NCI-H2029 (cell line): ENCODE measurements at regions not wholly inside any gene's neighbourhood (a gene's known extent, or its start where the extent isn't known, plus 50 kb on each side); places are given as distances from the start of the nearest gene placed in this dataset.

ENCODE experiments used
- DNase-seq: peaks from one replicate; lab custom pipeline; 2025; lab: John Stamatoyannopoulos, UW

DNA sequence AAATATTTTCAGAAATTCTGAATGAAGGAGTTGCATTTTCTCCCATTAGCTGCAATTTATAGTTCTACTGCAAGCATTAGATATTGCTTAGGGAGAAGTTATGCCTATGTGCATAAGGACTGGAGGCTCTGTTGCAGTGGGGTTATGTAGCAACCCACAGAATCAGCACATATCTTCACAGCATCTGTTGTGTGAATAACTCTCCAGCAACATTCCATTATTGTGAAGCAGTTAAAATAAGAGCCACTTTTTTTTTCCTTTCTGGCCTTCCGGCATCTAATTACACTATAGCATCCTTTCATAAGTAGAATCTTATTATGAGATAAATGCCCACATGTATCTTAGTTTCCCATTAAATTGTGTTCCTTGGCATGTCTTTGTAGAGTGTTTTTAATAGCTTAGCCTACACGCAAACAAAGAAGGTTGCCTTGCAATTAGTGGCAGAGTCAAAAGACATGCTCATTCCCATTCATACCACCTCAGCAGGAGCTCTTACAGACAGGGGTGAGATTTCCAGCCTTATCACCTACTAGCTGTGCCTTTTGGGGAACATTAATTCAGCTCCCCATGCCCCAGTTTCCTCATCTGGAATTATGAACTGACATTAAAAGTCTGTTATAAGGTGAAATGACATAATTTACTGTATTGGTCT is 596.0 kb upstream of the GOT2 start:
- no peak for DNase-seq

DNA sequence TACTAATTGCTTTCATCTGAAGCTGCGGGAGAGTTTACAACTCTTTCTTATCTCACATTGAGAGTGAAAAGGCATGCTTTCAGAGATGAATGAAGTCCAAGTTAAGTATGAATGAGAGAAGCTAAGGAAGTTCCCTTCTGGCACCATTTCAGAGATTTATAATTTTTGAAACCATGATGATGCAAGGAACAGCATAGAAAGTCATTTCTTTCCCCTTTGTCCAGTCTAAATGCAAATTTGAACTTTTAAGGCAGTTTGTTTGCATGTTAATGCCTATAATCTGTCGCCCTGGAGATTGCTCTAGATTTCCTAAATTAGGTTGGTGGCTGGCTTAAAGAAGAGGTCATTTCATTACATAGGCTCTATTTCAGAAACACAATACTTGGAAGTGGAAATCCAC is 594.8 kb upstream of the GOT2 start:
- no peak for DNase-seq

DNA sequence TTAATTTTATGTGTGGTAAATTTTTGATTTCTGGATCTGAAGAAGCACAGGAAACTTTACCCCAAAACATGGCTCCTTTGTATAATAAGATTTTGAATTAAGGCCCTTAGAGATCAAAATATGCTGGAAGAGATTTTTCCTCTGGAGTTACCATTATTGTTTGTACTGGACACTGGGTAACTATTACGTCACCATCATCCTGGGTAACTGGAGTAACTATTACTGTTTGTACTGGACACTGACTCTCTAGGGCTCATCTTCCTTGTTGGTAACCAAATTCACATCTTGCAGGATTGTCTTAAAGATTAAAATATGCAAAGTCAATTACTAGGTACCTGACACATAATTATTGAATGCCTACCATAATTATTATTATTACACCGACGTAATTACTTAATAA is 593.8 kb upstream of the GOT2 start:
- no peak for DNase-seq

DNA sequence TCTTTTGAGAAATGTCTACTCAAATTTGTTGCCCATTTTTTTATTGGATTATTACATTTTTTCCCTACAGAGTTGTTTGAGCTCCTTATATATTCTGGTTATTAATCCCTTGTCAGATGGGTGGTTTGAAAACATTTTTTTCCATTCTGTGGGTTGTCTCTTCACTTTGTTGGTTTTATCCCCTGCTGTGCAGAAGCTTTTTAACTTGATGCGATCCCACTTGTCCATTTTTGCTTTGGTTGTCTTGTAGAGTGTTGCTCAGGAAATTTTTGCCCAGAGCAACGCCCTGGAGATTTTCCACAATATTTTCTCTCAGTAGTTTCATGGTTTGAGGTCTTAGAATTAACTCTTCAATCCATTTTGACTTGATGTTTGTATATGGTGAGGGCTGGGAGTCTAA is 592.8 kb upstream of the GOT2 start:
- DNase-seq: no peak

DNA sequence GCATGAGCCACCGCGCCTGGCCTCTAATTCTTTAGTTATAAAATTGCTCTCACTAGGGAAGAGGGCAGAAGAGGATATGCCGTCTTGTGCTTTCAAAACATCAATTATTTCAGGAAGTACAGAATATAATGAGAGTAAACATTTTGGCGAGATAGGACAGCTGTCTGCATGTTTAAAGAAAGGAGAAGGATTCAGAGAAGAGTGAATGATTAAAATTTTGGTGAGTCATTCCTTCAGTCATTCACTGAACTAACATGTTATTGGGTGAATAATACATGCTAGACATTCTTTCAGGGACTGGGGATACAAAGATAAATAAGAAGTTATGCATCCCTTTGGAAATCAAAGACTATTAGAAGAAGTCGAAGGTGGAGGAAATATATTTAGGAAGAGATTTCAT is 590.3 kb upstream of the GOT2 start:
- DNase-seq: no peak

DNA sequence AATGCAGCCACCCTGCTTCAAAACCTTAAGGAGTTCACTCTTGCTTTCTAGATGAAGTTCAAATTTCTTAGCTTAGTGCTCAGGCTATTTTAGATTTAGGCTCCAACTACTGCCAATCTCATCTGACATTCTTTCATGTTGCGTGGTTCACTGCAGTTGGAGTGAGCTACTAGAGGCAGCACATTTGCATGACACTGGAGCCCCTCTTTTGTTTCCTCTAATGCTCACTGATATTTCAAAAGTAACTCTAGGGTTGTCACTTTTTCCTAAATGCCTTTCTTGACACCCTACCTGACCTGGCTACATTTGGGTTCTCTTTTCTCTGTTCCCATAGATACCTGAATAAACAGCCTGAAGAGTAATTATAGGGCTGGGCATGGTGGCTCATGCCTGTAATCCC is 586.5 kb upstream of the GOT2 start:
- DNase-seq: no peak

DNA sequence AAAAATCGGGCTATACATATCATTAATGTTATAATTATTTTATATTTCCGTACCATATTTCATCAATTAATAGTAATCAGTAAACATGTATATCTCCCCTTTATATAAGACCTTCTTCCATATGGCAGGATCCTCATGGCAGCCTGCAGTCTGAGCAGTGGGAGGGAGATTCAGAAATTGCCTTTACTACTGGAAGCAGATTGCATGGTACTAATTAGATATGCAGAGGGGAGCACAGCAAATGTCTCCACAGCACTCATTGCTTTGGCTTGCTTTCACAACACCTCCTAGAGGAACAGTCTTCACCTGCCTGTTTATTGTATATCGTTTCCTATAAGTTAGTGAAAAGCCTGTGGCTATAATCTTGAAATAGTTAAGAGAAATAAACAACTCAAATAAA is 585.8 kb upstream of the GOT2 start:
- DNase-seq: no peak

DNA sequence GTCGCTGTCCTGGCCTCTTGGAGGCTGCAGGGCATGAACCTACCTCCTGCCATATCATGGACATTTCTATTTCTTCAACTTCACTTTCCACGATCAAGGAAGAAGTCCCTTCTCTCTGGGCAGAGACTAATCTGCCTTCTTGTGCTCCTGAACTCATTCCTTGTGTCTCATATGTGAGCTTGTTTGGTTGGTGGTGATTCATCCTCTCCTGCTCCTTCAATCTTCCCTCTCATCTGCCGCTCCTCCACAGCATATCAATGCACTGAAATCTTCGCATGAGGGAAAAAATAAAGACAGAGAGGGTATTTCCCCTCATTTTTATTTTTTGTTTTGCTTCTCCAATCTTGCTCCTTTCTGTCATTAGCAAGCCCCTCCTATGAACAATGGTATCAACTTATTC is 571.7 kb upstream of the GOT2 start:
- DNase-seq: no peak

DNA sequence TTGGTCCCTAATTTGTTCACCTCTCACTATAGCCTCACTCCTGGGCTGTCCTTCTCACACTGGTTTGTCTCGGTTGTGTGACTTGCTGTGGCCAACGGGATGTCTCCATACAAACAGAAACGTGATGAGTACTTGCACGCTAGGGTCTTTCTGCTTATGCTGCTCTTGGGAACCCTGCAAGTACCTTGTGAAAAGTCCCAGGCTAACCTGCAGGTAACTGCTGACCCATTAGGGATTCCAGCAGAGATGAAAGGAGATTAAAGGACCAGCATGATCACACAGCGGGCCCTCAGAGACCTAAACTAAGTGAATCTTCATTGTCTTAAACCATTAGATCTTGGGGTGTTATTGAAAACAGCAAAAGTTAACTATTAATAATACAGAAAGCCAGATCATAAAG is 562.8 kb upstream of the GOT2 start:
- no peak for DNase-seq

DNA sequence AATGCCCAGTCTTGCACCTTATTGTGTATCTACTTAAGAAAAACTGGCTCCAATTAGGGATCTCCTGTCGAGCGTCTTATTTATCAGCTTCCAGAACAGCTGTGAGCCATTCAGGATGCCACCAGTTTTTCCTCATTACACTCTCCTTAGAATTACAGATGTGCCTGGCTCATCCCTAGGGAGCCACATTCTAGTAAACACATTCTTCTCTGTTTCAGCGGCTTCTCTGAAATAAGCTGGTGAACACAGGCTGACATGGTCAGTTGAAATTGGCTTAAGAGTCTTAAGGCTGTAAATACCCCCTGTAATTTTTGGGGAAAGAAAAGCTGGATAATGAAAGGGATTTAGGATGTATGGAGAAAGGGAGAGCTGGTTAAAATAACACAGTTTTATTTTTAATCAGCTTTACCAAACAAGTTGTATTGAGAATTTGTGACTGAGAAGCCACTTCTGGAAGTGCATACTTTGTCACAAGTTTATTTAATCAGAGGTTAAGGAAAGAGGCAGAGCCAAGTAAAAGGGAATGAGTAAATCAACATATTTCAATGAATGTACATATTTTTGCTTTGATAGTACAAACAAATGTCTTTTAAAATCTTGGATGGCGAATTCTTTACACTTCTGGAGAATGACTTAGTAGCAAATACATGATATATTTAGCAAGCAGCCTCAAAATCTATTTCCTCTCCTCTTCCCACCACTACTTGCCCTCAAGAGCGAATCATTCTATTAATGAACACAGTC is 562.0 kb upstream of the GOT2 start:
- no peak for DNase-seq

DNA sequence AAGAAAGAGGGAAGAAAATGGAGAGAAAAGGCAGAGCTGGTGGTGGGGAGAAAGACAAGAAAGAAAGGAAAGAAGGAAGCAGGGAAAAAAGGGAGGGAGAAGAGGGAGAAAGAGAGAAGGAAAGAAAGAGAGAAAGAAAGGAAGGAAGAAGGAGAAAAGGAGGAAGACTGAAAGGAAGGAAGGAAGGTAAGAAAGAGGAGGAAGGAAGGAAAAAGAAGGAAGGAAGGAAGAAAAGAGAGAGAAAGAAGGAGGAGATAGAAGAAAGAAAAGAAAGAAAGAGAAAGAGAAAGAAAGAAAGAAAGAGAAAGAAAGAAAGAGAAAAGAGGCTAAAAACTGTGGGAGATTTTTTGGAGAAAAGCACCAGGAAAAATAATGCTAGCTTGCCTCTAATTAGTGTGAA is 561.4 kb upstream of the GOT2 start:
- DNase-seq: no peak

DNA sequence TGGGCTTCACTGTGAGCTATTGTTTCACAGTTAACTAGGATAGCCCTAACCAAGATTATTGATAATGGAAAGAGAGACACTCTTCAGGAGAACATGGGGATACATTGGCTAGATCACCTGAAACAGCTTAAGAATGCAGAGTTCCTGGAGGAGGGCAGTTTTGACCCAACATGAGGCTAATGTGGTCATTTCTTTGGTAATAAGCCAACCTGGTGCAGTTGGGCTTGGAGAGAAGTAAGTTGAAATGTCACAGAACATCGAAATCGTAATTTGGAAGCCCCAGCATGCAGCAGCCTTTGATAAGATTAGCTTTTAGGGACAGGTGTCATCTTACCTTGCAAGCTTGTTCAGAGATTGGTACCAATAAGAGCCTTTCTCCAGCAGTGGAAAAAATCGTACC is 556.6 kb upstream of the GOT2 start:
- no peak for DNase-seq

DNA sequence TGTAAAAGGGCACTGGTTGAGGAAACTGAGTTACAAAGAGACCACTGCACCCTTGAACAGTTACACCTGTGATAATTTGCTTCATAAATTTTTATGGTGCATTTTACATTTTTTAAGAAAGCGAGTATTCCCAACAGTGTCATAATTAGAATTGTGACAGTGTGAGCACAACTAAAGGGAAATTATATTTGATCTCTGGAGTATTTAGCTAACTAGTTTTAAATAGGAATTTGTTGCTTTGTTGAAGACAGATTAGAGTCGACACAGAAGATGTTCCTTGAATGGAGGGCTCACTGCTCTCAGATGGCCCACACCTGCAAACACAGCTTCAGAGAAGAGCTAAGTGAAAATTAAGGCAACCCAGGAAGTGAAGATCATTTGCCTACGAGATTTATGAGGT is 555.0 kb upstream of the GOT2 start:
- DNase-seq: no peak

DNA sequence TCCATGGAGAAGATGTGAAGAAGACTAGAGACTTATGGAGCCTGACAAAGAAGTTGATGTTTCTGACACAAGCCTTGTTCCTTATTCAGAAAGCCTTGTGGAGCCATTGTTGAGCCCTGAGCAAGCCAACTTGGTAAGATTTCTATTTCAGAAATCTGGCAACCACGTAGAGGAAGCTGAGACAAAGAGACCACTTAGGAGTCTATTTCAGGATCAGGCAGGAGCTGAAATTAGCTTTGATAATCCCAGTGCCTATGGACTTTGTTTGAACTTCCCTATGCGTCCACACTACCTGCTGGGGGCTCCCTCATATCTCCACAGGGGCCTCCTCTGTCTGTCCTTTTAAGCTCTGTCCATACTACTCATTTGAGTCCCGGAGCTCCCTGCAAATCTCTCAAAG is 540.0 kb upstream of the GOT2 start:
- no peak for DNase-seq

DNA sequence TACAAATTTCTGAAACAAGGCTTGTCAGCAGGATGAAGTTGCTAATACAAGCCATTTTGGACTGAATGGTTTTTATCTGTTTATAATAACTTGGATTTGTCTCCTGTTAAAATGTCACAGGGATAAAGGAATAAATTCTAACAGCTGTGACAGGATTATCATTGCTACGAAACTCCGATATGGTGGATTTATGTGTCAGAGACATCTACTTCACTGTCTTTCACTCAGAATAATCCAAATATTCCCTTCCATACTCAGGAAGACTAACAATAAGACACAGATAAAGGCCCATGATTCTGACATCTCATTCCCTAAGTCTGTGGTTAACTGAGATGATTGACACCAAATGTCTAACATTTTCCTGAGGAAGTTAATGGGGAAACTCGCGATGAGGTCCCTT is 529.8 kb upstream of the GOT2 start:
- no peak for DNase-seq

DNA sequence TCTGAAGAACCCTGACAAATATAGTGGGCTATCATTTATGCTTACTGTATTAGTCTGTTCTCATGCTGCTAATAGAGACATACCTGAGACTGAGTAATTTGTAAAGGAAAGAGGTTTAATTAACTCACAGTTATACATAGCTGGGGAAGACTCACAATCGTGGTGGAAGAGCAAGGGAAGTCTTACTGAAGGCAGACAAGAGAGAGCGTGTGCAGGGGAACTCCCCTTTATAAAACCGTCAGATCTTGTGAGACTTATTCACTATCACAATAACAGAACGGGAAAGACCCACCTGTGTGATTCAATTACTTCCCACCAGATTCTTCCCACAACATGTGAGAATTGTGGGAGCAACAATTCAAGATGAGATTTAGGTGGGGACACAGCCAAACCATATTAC is 526.8 kb upstream of the GOT2 start:
- DNase-seq: no peak

DNA sequence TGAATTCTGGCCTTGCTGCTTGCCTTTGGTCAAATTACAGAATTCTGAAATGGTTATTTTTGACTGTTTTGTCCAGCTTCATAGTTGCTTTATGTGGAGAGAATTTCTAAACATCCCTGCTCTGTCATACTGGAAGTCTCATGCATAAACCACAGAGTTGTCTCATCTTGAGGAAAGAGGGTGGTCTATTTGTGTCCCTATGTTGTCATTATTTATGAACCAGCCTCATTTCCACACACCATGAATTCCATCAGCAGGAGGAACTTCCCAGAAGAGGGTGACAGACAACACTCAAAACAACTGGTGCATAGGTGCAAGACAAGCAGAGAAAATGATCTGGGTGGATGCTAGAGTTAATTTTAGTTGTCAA is 525.8 kb upstream of the GOT2 start:
- no peak for DNase-seq

DNA sequence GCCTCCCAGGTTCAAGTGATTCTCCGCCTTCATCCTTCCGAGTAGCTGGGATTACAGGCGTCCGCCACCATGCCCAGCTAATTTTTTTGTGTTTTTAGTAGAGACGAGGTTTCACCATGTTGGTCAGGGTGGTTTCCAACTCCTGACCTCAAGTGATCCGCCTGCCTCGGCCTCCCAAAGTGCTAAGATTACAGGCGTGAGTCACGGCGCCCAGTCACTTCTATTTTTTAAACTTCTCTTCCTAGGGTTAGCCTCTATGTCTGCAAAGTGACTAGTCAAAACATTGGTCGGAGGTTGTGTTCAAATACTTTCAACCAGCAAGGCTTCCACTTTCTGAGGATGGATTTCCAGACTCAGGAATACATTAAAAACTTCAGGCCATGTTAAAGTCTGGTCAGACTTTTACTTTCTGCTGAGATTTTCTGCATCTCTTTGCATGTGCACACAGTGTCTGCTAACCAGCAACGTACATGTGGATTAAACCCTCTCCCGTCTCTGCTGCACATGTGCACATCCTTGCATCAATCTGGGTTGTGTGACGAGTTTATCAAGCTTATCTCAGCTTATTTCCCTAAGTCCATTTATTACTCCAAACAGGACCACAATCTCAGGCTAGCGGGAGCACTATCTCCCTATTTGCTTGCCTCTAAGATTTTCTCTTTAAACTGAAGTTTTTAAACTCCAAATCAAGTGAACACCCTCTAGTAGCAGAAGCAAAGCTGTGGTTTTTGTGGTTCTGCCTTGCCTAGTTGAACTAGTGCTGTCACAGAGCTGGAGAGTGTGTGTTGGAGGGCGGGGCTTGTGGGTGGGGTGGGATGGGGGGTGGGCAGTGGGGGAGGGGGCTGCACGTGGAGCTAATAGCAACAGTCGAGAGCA is 525.2 kb upstream of the GOT2 start:
- no peak for DNase-seq

DNA sequence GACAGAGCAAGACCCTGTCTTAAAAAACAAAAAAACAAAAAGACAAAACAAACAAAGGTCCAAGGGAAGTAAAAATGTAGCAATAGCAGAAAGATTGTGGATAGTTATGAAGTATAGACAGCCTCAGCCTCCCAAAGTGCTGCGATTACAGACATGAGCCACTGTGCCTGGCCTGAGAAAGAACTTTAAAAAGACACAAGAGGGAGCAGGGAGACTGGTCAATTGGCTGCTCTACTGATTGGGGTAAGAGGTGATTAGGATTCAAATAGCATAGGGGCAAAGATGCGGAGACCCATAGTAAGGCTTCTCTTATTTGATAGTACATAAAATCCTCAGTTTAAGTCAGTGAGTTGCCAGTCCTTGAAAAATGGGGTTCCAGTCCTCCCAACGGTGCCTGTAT is 518.2 kb upstream of the GOT2 start:
- DNase-seq: no peak

DNA sequence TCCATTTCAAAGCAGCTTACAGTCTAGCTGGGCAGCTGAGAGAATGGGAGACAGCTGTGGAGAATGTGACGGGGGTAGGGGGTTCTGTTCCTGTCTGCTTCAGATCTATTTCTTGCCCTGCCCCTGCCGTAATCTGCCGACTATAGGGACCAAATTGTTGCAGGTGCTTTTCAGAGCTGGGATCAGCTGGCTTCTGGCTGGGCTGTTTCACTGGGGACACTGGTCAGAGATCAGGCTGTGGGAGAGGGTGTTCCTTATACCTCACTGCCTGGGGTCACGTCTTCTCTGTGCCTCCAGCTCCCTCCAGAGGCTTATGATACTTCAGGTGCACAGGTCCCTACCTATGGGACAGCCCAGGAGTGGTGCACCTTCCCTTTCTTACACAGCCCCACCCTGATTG is 514.9 kb upstream of the GOT2 start:
- DNase-seq: no peak

DNA sequence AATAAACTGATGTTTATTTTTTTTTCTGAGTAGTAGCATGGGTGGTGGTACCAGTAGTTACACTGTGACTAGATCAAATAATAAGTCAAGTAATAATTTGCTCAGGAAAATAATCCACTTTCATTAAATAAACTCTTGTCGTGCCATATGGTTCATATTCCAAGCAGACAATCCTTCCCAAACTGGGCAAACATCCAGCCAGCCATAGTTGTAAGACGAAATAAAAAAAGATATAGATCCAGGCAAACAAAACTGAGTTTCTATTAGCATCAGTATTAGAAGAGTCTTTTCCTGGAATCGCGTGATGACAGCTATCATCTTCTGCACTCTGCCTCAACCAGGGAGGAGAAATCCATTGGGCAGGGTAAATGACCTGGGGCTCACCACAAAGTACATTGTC is 508.4 kb upstream of the GOT2 start:
- no peak for DNase-seq

DNA sequence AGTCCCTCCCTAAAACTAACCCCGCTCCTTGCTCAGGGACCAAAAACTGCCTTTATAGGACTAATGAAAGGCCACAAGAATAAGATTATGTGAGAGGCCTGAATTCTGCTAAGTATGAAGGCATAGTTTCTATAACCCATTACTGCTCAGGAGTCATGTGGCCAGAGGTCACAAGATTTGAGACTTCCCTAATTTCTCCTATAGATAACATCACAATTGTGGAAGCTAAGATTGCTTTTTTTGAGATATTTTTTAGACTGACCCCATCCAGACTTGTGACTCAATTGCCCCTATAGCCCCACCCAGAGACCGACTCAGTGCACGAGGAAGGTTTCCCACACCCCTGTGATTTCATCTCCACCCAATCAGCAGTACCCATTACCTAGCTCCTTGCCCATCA is 504.1 kb upstream of the GOT2 start:
- no peak for DNase-seq

DNA sequence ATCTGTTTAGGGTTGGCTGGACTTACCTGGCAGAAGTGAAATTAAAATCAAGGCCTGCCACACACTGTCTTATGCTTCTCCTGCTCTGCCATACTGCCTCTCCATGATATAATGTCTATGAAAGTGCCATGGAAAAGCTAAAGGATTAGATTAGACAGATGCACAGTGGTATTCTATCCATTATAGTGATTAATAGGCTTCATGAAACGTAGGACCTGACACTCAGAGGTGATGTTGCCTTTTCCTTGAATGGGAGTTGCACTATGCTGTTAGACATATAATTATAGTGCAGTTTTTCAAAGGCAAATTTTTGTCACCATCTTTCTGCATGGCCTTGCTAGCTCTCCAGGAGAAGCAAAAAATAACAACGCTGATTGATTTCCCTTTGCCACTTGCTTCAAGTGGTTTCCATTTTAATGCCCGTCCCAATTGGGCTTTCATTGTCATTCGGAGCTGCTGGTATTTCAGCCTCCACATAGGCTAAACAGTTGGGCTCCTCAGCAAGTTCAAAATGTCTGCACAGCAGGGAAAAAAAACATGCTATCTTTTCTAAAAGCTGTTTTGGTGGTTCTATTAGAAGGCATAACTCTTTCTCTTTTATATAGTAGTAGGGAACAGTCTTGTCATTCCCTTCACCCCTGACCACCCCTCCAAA is 502.8 kb upstream of the GOT2 start:
- DNase-seq: no peak
